Kidney (tissue), 13 donors: ENCODE measurements at regions not wholly inside any gene's neighbourhood (a gene's known extent, or its start where the extent isn't known, plus 50 kb on each side); places are given as distances from the start of the nearest gene placed in this dataset.

ENCODE experiments used
- DNase-seq, 5 donors: peaks; one replicate each; pipeline ENCODE4 v3.0.0-alpha.2; 2013 to 2020
- FAIRE-seq: peaks from 2 replicates; lab custom pipeline; 2012; peaks lifted over from hg19 to GRCh38; lab: Jason Lieb, UNC
- H3K27ac ChIP-seq, 2 donors: one replicate each; pipeline ENCODE4 v1.7.0; 2013; ENCODE audit warnings: low read depth in 2 of 2, low read length in 2 of 2, inconsistent platforms in 1 of 2
- H3K27me3 ChIP-seq: one replicate; pipeline ENCODE4 v1.7.1; 2013; ENCODE audit warnings: low read length, inconsistent platforms; ENCODE audit not compliant: control insufficient read depth, insufficient read depth
- H3K36me3 ChIP-seq, 3 donors: one replicate each; pipeline versions ENCODE4 v1.7.0 to v1.7.1; 2013; ENCODE audit warnings: low read length in 3 of 3, control low read depth in 1 of 3, inconsistent platforms in 1 of 3; ENCODE audit not compliant: insufficient read depth in 3 of 3, control insufficient read depth in 2 of 3
- H3K4me1 ChIP-seq, 3 donors: one replicate each; pipeline versions ENCODE4 v1.7.0 to v1.7.1; 2013; ENCODE audit warnings: low read length in 3 of 3, inconsistent platforms in 1 of 3, low read depth in 1 of 3; ENCODE audit not compliant: control insufficient read depth in 2 of 3, insufficient read depth in 2 of 3
- H3K4me3 ChIP-seq, 3 donors: one replicate each; pipeline versions ENCODE4 v1.7.0 to v1.8.1; 2013; ENCODE audit warnings: low read length in 3 of 3, control low read depth in 1 of 3, inconsistent platforms in 1 of 3
- H3K9ac ChIP-seq, 3 donors: one replicate each; pipeline versions ENCODE4 v1.7.0 to v1.7.1; 2013; ENCODE audit warnings: low read length in 3 of 3, control low read depth in 1 of 3, inconsistent platforms in 1 of 3
- H3K9me3 ChIP-seq, 3 donors: one replicate each; pipeline versions ENCODE4 v1.7.0 to v1.7.1; 2013; ENCODE audit warnings: low read length in 3 of 3, control low read depth in 1 of 3, inconsistent platforms in 1 of 3; ENCODE audit not compliant: control insufficient read depth in 2 of 3, insufficient read depth in 1 of 3
- CTCF ChIP-seq: IDR thresholded peaks from 3 replicates; pipeline ENCODE4 v1.5.1; 2012; ENCODE audit warnings: mild to moderate bottlenecking, moderate library complexity, borderline replicate concordance; ENCODE audit not compliant: insufficient read depth; ENCODE audit errors: extremely low read depth
- intact Hi-C: fragments of 100-400 bp; cut with DNase I; formaldehyde crosslinking; loops from one replicate; pipeline ENCODE4 v1.11.1; 2022
- donor health status: control.
- donor health status: control.
- donor health status: control.
- donor health status: control.
- donor health status: control.
- donor health status: DM: yes; HTN: yes; CAD: no.
- donor health status: Normal renal cell carcinoma (clear cell type).

- TF ChIP-seq CTCF: no peak
- FAIRE-seq: peak; percentile 17
- intact Hi-C loops: no loop called here
- no peak overlapping the region for H3K27ac ChIP-seq
- H3K36me3 ChIP-seq: no peaks in the 10 kb centered on the region
- no peak overlapping the region for H3K4me3 ChIP-seq
- DNase-seq: peak in 2 of 5 donors; percentile 38 to 48
- no peaks in the 10 kb centered on the region for H3K27me3 ChIP-seq
- peak overlapping the region in 1 of 3 donors; percentile 29 for H3K9ac ChIP-seq
- H3K9me3 ChIP-seq: no peaks in the 10 kb centered on the region
- peaks cover 4 to 10% (median 10%) of the 10 kb centered on the region in 3 donors for H3K4me1 ChIP-seq
Measured at GRCh38 chr13:24005755-24006281, 108.5 kb upstream of the C1QTNF9B start.

GRCh38 chr13:24006520-24007248, 109.4 kb upstream of the C1QTNF9B start:
- intact Hi-C loops: no loop called here
- peak overlapping the region in 1 of 2 donors; percentile 5 for H3K27ac ChIP-seq
- H3K9ac ChIP-seq: no peak overlapping the region
- no peaks in the 10 kb centered on the region for H3K36me3 ChIP-seq
- no peaks in the 10 kb centered on the region for H3K27me3 ChIP-seq
- H3K4me3 ChIP-seq: no peak overlapping the region
- FAIRE-seq: no peak
- H3K4me1 ChIP-seq: peaks cover 4 to 12% (median 10%) of the 10 kb centered on the region in 3 donors
- H3K9me3 ChIP-seq: no peaks in the 10 kb centered on the region
- no peak for TF ChIP-seq CTCF
- no peak for DNase-seq

GRCh38 chr13:24007979-24008620, 110.8 kb upstream of the C1QTNF9B start:
- no peak for TF ChIP-seq CTCF
- intact Hi-C loops: no loop called here
- H3K9ac ChIP-seq: no peak overlapping the region
- no peak overlapping the region for H3K4me3 ChIP-seq
- FAIRE-seq: no peak
- no peak for DNase-seq
- H3K4me1 ChIP-seq: peaks cover 4 to 12% (median 10%) of the 10 kb centered on the region in 3 donors
- no peaks in the 10 kb centered on the region for H3K36me3 ChIP-seq
- H3K27ac ChIP-seq: no peak overlapping the region
- no peaks in the 10 kb centered on the region for H3K9me3 ChIP-seq
- no peaks in the 10 kb centered on the region for H3K27me3 ChIP-seq
